GM18861 (cell line): ENCODE measurements at regions not wholly inside any gene's neighbourhood (a gene's known extent, or its start where the extent isn't known, plus 50 kb on each side); places are given as distances from the start of the nearest gene placed in this dataset.

Experiments used
- ATAC-seq: cut with Tn5 transposase; IDR thresholded peaks from one replicate; pipeline ENCODE4 v1.9.1; 2021; ENCODE audit not compliant: unreplicated experiment

DNA sequence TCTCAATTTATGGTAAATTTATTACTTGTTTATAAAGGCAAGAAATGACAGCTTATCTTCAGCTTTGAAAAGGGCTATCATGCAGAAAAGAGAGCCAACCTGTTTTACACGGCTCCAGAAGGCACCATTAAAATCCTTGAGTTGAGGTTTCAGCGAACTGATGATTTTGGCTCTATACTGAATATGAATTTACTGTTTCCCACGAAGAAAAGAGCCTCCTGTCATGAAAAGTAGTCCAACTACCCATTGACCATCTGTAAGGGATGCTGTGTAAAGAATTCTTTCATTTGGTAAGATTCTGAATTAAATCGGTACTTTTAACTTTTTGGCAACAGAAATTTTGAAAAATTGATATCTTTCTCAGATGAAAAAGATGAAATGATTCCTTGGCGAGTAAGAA lies 657.6 kb upstream of the ZNF608 start:
- no peak for ATAC-seq

DNA sequence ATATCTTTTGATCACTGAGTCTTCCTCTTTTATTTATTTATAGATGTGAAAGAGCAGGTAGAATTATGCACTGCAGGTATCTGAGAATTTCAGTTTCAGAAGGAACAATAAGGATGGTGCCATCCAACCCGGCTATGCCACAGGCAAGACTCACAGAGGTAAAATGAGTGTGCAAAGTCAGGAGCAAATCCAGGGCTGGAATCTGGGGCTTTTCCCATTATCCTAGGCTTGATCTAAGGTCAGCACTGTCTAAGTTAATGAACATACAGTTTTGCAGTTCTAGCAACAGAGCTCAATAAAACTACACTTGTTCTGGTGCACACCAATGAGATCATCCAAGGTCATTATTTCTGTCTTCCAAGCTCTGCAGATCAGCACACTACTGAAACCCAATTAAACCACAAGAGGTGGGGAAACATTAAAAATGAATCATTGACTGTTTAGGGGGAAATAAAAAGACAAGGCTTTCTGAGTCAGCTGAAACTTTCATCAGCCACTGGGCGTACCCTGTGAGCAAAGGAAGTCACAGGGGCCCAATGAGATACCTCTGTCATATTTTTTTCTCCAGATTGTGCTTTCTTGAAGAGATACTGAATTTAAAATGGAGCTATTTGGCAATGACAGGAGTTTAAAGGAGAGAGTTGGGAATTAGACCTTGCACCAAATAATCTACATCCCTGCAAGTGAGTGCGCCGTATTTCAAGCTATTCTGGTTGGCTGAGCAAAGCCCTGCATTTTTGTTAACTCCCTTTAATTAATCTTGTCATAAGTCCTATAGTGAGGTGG lies 662.2 kb upstream of the ZNF608 start:
- peak; percentile 55 for ATAC-seq

DNA sequence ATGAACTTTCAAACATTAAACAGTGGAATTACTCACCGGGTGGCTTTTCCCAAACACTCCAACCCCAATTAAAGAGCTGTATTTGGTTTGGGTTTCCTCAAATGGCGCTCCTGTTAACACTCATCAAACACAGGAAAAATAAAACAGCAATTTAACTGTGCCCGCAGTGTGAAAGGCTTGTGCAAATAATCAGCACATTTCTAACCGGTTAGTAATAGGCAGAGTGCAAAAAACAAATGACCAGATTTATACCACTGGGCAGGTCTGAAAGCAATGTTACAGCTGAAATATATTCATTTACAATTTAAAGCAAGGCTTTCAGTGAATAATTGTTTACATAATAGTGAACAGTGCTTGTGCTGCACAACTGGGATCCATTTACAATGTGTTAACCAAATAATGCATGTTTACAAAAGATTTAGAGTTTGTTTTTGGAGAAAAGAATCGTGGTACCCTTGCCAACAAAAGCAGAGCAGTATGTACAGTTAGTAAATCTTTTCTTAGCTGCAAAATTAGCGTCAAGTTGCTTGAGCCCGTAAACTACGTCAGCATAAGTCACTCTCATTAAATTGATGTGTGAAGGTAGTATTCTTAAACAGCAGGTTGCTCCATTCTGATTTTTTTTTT lies 662.9 kb upstream of the ZNF608 start:
- ATAC-seq: no peak

DNA sequence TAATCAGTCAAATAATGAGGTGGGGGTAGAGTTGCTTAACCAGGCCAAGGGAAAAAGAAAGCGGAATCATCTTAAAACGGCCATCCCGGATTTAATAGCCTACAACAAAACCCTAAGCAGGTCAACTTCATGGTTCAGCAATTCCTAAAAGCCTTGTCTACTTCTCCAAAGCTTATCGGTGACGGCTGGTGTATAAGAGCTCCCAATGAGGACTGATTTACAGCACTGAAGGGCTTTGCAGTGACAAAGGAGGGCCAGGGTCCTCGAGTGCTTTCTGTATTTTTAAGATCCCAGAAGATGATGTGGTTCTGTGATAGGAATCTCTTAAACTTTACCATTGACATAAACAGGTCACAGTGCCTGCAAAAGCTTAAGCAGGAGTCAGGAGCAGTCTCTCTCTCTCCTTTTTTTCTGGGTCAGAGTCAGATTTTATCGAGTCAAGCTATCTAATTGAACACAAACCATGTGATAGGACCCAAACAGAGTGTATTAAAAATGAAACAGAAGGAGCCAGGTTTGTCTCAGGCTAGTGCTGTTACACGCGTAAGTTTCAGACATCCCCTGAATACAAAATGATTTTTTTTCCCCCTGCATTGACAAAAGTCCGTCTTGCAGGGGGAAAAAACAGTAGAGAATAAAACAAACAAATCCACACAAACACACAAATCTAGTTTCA lies 663.6 kb upstream of the ZNF608 start:
- ATAC-seq: no peak

DNA sequence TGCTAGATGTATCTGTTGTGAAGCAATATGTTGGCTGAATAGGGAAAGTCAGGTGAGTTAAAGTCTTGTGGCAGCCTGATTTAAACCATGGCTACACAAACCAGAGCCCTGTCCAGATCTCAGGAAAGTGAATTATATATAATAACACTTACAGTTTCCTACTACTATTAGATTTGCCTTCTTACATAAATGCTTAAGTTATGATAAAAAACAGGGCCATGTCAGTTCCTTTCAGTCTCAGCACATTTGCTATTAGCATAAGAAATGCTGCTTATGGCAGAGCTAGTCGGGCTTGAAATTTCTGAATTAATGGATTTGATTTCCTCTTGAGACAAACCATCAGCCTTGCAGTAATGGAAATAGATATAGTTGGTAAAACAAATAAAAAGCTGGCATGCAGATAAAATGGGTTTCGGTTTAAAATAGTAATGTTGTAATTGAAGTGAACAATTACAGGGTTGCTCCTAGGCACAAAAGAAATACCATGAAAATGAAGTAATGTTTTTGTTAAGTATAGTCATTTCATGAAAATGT lies 664.2 kb upstream of the ZNF608 start:
- ATAC-seq: no peak

DNA sequence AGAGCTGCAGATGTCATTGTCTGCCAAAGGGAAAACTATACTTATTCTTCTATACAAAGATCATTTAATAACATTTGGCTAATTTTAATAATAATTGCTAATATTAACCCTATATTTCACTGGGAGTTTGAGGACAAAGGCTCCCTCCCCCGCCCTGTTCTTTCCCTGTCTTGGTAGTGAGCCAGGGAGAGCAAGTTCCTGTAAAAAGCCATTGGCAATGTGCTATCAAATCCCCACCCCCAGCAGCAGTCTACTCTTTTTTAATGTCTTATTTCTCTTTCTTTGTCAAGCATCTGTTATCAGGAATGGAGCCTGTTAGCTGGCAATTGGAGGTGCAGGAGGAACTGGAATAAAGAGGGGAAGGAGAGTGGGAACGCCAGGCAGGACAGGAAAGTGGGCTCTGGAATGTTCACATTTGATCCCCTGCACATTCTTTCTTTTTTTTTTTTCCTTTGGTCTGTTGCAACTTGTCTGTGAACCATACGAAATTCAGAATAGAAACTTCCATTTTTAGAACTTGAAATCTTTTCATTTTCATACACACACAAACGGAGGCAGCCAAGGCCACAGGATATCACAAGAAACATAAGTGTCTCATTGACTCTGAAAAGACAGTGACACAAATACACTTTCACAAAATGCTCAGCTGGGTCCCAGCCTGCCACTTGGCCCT lies 664.8 kb upstream of the ZNF608 start:
- peak; percentile 40 for ATAC-seq

DNA sequence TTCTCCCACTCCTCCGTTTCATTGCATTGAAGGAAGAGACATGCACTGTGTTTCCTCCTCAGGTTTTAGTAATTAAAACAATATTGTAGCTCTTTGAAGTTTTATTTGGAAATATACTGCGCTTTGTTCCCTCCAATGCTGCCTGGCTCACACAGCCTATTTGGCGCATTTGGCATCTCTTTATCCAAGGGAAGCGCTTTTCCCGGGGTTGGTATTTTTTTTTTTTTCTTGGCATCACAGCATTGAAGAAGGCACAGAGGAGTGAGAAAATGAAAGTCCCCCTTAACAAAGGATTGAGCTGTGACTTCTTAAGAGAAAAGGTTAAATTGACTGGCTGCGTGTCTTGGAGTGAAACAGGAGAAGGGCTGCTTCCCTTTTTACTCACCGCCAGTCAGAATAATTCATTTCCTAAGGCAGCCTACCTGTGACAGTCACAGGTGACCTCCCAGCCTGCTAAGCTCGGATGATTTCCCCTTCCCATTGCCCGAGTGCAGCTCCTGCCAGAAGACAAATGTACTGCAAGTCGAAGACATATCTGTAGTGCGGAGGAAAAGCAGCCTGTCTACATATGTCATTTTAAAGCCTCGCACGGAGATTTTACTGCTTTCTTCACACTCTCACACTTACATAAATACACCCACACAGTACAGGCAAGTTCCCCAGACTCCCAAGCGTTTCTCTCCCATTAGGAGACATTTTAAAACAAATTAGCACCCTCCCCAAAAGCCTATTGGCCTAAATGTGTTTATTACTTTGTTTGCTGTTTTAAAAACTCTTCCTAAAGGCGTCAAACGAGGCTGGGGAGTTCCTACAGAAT lies 665.5 kb upstream of the ZNF608 start:
- ATAC-seq: peak; percentile 37

DNA sequence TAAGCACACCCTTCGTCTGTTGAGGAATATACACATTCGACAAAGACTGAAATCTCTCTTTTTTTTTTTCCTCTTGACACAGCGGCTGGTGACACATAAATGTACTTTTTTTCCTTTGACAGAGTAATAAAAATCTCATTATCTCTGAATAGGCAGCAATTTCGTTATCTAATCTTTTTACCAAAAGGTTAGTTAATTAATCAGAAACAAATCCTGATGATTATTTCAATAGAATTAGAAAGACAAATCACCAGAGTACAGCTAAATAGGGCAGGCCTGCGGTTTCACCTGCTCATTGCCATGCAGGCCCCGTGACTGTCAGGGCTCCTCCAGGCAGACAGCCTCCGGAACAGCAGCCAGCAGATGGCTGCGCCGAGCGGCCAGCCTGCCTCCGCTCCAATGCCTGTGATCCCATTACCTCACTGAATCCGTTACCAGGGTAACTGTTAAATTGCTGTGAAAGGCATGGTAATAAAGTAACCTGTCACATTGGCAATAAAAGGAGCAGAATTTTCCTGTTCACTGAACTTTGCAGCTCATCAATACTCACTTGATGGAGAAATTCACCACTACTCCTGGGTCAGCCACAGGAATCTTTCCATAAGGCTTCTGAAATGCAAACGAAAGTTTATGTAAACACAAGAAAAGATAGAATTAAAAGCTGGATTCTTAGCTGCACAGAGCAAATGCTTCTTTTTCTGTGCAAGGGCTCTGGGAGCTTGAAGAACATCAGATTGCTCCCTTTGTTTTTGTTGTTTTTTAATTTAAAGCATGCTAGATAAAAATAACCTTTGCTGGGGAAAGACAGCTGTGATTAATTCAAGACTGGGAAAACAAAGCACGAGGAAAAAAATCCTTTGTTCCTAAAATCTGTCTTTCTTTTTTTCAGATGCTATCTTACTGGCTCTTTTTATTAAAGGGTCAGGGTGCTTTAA lies 666.4 kb upstream of the ZNF608 start:
- no peak for ATAC-seq

DNA sequence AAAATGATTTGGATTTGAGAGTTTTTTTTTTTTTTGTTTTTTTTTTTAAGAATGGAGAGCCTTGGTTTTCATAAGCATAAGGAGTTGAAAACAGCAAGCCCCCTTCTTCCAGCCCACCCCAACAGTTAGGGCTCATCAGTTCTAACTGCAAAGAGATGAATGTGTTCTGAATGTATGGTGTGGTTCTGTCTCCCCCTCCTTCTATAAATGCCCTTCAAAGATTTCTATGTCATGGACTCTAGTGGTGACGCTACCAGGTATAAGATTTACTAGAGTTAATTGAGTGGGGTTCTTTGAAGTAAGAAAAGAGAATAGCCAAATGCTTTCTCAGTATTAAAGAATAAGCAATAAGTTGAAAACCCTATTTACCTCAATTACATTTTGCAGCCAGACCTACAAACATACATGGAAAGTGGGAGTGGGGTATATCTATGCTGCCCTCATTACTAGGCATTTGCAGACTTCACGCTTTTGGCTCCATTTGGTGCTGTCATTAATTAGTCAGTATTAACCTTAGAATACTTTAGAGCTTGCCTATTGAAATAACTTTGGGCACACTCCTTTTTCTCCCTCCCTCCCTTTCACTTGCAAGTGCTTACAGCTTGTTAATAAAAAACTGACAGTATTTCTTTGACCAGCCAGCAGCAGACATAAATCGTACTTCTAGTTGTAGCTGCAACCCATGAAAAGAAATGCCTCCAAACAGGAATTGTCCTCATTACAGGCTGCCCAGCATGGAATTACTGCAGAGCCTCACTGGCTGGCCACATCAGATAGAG lies 667.2 kb upstream of the ZNF608 start:
- ATAC-seq: no peak

DNA sequence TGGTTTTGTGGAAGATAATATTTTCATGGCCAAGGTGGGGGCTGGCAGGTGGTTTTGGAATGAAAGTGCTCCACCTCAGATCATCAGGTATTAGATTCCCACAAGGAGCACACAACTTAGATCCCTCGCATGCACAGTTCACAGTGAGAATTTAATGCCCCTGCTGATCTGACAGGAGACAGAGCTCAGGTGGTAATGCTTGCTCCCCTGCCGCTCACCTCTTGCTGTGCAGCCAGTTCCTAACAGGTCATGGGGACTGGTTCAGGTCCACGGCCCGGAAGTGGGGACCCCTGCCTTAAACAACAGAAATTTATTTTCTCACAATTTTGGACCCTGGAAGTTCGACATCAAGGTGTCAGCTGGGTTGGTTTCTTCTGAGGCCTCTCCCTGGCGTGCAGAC lies 668.7 kb upstream of the ZNF608 start:
- ATAC-seq: no peak

DNA sequence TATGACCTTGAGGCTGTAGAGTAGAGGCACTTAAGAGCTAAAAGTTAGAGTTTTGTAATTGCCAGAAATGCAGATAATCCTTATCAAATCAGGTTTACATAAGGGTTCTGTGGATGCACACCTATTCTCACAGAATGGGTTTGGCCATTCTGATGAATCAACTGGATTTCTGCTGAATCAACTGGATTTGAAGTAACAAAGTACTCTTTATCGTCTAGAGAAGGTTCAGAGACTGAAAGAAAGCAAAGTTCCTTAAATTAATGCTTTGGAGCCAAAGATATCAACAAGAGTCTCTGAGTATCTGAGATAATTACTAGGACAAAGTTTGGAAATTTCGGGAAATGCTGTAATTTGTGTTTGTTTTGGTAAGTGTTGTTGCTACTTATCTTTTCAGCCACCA lies 669.6 kb upstream of the ZNF608 start:
- ATAC-seq: no peak

DNA sequence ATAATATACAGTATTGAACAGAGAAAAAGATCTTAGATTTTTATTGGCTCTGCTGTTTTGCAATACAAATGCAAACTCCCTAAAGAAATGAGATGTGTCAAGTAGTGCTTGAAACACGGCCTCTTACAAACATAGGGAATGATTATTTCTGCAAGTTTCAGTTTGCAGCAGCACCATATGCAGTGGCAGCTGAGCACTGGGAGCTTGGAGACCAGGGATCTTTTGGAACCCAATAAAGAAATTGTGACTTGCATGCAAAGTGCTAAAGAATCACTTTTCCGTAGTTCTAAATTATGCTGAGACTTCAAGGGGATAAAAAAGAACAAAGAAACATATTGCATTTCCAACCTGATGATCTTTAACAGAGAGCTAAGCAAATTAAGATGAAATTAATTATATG lies 674.6 kb upstream of the ZNF608 start:
- no peak for ATAC-seq

DNA sequence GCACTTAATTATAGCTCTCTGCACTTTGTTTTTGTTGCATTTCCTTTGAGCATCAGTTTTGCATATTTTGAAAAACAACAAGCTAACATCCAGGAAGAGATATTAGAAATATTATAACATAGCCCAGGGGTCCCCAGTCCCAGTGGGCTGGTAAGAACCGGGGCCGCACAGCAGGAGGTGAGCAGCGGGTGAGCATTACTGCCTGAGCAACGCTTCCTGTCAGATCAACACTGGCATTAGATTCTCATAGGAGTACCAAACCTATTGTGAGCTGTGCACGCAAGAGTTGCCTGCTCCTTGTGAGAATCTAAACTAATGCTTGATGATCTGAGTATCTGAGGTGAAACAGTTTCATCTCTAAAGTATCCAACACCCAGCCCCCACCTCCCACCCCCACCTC lies 675.9 kb upstream of the ZNF608 start:
- ATAC-seq: no peak

DNA sequence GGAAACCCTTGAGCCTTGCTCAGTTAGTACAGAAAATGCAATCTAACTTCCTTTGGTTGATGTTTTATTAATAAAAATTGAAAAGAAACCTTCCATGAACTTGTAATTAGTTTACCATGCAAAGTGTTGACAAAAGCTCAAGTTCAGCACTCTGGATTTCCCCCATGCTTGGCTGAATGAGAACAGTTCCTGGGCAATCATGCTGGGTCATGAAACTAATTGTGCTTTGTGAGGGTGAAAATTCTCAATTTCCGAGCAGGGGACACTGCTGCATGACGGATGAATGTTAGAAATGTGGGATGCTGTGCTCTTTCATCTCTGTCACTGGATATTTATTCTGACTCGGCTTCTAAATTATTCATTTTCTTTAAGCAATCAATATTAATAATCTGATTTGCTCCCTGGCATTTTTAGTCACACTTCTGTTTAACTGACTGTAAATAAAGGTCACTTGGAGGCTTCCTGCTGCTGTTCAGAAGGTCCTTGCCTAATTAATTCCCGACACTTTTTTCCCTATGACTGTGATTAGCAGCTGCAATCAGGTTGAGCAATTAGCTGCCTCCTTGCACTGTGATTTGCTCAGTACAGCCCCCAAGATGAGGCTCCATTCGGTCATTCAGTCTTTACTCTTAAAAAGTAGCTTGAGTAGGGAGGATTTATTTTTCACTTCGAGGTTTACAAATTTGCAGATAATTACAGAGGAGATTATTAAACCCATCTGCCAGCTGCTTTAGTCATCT lies 678.1 kb upstream of the ZNF608 start:
- no peak for ATAC-seq

DNA sequence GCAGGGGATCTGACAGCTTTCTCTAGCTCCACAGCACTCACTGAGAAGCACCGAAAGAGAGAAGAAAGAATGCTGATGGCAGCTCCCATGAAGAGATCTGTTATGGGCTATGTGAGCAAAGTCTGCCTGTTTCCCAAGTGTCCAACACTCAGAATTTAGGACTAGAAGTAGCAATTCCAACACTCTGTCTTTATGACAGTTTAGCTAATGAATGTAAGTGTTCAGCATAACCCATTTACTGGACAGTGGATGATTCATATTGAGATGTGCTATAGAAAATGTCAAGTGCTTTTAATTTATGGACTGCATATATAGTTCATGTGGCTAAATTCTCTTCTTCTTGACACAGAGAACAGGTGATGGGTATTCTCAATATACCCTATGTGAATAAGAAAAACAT lies 683.1 kb upstream of the ZNF608 start:
- no peak for ATAC-seq

DNA sequence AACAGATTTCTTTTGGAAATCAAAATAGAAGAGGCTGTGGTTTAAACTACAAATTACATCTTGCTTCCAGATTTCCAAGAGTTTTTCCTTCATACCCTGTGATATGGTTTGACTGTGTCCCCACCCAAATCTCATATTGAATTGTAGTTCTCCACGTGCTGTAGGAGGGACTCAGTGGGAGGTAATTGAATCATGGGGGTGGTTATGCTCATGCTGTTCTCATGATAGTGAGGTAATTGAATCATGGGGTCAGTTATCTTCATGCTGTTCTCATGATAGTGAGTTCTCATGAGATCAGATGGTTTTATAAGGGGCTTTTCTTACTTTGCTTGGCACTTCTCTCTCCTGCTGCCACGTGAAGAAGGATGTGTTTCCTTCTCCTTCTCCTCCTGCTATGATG lies 687.0 kb upstream of the ZNF608 start:
- ATAC-seq: no peak

DNA sequence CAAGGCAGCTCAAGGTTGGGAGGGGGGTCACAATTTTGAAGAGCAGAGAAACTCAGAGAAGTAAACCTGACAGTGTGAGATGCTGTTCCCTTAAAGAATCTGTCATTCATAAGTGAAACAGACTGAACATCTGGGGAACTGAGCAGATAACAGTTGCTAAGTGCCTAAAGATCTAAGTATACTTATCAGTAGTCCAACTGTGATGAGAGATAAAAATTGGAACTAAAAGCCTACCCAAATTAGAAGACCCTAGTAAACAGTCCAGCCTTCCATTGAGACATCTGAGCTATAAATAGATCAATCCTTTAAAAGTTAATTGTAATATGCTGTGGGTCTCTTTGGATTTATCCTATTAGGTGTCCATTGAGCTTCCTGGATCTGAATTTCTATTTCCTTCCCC lies 692.8 kb upstream of the ZNF608 start:
- no peak for ATAC-seq

DNA sequence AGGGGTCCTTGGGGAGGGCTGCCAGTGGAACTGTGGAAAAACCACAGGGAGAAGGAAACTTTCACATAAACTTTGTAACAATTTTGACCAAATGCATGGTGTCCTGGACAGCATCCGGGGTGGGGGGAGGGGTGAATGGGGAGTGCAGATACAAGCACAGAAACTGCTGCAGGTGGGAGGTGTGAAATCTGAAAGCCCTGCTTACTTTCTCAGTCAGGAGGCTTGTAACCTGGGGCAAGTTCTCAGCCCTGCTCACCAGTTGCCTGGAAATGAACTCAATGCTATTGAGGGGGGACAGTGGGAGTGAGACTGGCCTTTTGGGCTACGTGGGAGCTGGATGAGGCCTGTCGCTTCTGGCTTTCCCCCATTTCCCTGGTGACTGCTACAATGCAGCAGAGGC lies 694.5 kb upstream of the ZNF608 start:
- no peak for ATAC-seq
